K562 (cell line): ENCODE measurements at regions not wholly inside any gene's neighbourhood (a gene's known extent, or its start where the extent isn't known, plus 50 kb on each side); places are given as distances from the start of the nearest gene placed in this dataset.

Experiments used
- ATAC-seq: fragments of 200-7000 bp; cut with Tn5 transposase; 3 replicates; pipeline ENCODE4 v1.9.1; 2020; ENCODE audit warnings: moderate library complexity
- BruUV-seq: library from RNA; stranded (reverse); fragments of 400-500 nt; replicated peaks from 2 replicates; lab custom pipeline; 2021; lab: Mats Ljungman, UMichigan
- CTCF ChIA-PET: fragments of 300-600 bp; formaldehyde crosslinking; extraction: SDS; loops from one replicate; lab custom pipeline; 2021; ENCODE audit warnings: low intra/inter-chr PET ratio; lab: Yijun Ruan, JAX
- POLR2A ChIA-PET: fragments of 300-600, 350-650 bp; sonication (Branson Sonifier 250); formaldehyde crosslinking; extraction: SDS; loops from one replicate; lab custom pipeline; 2021; ENCODE audit warnings: antibody characterized with exemption, inconsistent platforms; lab: Yijun Ruan, JAX
- DNase-seq, 4 experiments: peaks; one replicate each; pipeline versions ENCODE4 v3.0.0 to v3.0.0-alpha.2; 2011 to 2018; ENCODE audit warnings: low spot score in 3 of 4, mixed read lengths in 3 of 4; ENCODE audit errors: extremely low read depth in 1 of 4
- FAIRE-seq: peaks from 2 replicates; lab custom pipeline; 2011; peaks lifted over from hg19 to GRCh38; lab: Jason Lieb, UNC
- H2AFZ ChIP-seq: 2 replicates; pipeline ENCODE4 v1.6.0; 2011; ENCODE audit warnings: low read depth, low read length, control low read depth, inconsistent platforms
- H3K27ac ChIP-seq: fragments of 200-600 bp; 3 replicates; pipeline ENCODE4 v1.8.0; 2011; ENCODE audit warnings: low read depth, mild to moderate bottlenecking, control low read depth, inconsistent platforms, low read length, moderate library complexity, mixed read lengths; ENCODE audit errors: extremely low read depth
- H3K27me3 ChIP-seq, 2 experiments: fragments of 300-600 bp in 1 of 2; 2 replicates in 1 of 2; 3 replicates in 1 of 2; pipeline versions ENCODE4 v1.6.0 to v1.8.0; 2011; ENCODE audit warnings: inconsistent platforms in 2 of 2, low read length in 2 of 2, mild to moderate bottlenecking in 1 of 2, mixed read lengths in 1 of 2, moderate library complexity in 1 of 2; ENCODE audit not compliant: control insufficient read depth in 2 of 2, insufficient read depth in 2 of 2
- H3K36me3 ChIP-seq: fragments of 300-600 bp; 3 replicates; pipeline ENCODE4 v1.8.0; 2011; ENCODE audit warnings: mild to moderate bottlenecking, low read length, inconsistent platforms; ENCODE audit not compliant: control insufficient read depth, insufficient read depth
- H3K4me1 ChIP-seq, 2 experiments: fragments of 200-600 bp in 1 of 2; replicated peaks in 1 of 2; 2 replicates in 1 of 2; 3 replicates in 1 of 2; pipeline versions ENCODE4 v1.5.1 to v1.8.0; 2011; ENCODE audit warnings: inconsistent platforms in 2 of 2, low read length in 2 of 2, mild to moderate bottlenecking in 1 of 2, mixed read lengths in 1 of 2, moderate library complexity in 1 of 2; ENCODE audit not compliant: control insufficient read depth in 2 of 2, insufficient read depth in 2 of 2
- H3K4me2 ChIP-seq: 2 replicates; pipeline ENCODE4 v1.6.1; 2011; ENCODE audit warnings: low read length, control low read depth, inconsistent platforms, mixed read lengths; ENCODE audit not compliant: insufficient read depth
- H3K4me3 ChIP-seq: fragments of 200-600 bp; sonication (generic), shearing (Covaris generic); 2 replicates; pipeline ENCODE4 v1.5.1; 2016; ENCODE audit warnings: control low read depth, inconsistent platforms
- H3K79me2 ChIP-seq: fragments of 200-600 bp; 3 replicates; pipeline ENCODE4 v1.8.0; 2011; ENCODE audit warnings: low read length, inconsistent platforms; ENCODE audit not compliant: control insufficient read depth, insufficient read depth
- H3K9ac ChIP-seq, 2 experiments: 2 replicates each; pipeline versions ENCODE4 v1.6.0 to v1.6.1; 2011; ENCODE audit warnings: low read depth in 2 of 2, low read length in 2 of 2, control low read depth in 1 of 2, inconsistent platforms in 1 of 2, mild to moderate bottlenecking in 1 of 2, mixed read lengths in 1 of 2; ENCODE audit not compliant: insufficient read depth in 1 of 2
- H3K9me1 ChIP-seq: one replicate; pipeline ENCODE4 v1.6.0; 2011; ENCODE audit warnings: inconsistent platforms, mild to moderate bottlenecking, low read length, moderate library complexity; ENCODE audit not compliant: control insufficient read depth, insufficient read depth
- H3K9me3 ChIP-seq: replicated peaks from 2 replicates; pipeline ENCODE4 v1.5.1; 2011; ENCODE audit warnings: low read depth, low read length, inconsistent platforms; ENCODE audit not compliant: control insufficient read depth, insufficient read depth
- H4K20me1 ChIP-seq: replicated peaks from 2 replicates; pipeline ENCODE4 v1.6.1; 2011; ENCODE audit warnings: low read length, inconsistent platforms, mixed read lengths; ENCODE audit not compliant: control insufficient read depth, insufficient read depth
- CREB5 ChIP-seq: fragments of 250-450 bp; sonication (Bioruptor Pico); IDR thresholded peaks from 2 replicates; pipeline ENCODE4 v1.5.0; 2020; ENCODE audit warnings: mild to moderate bottlenecking
- GABPB1 ChIP-seq: sonication (generic); formaldehyde crosslinking; IDR thresholded peaks from 2 replicates; pipeline ENCODE4 v1.8.0; 2022; ENCODE audit warnings: mild to moderate bottlenecking, missing genetic modification reagents
- RFX1 ChIP-seq: fragments of 450-650 bp; IDR thresholded peaks from 2 replicates; pipeline ENCODE4 v1.6.1; 2016; ENCODE audit warnings: mild to moderate bottlenecking, moderate library complexity
- SRF ChIP-seq, 2 experiments: fragments of 250-450, 450-650 bp in 1 of 2; sonication (Bioruptor Pico) in 1 of 2; sonication (generic) in 1 of 2; formaldehyde crosslinking; IDR thresholded peaks; 2 replicates each; pipeline versions ENCODE4 v1.5.0 to v1.5.1; 2020 to 2022; ENCODE audit warnings: mild to moderate bottlenecking in 1 of 2, missing genetic modification reagents in 1 of 2
- ZNF384 ChIP-seq: IDR thresholded peaks from 2 replicates; pipeline ENCODE4 v1.6.1; 2012; ENCODE audit warnings: low read depth, low read length, improper control_type of control experiment
- WGBS: fragments of 100-300 bp; shearing (Covaris generic); methylation state at CpG from one replicate; pipeline ENCODE4 v1.1.6; 2016; ENCODE audit warnings: low coverage, mixed read lengths; ENCODE audit not compliant: insufficient coverage; ENCODE audit errors: missing lambda C conversion rate; 5-methylcytosine and 5-hydroxymethylcytosine counted together
- in situ Hi-C: fragments of 300-500 bp; cut with MboI; formaldehyde crosslinking; loops from 4 replicates; pipeline ENCODE4 v1.15.0; 2018; ENCODE audit warnings: inconsistent platforms, mixed read lengths
- intact Hi-C: fragments of 100-400 bp; cut with micrococcal nuclease; formaldehyde crosslinking; loops from 2 replicates; pipeline ENCODE4 v1.14.2; 2022

GRCh38 chr6:63392092-63392724, 72.4 kb upstream of the LGSN start:
- H3K9ac ChIP-seq, result no peak overlapping the region
- no peaks in the 10 kb centered on the region for H4K20me1 ChIP-seq
- H3K9me1 ChIP-seq, result no peaks in the 10 kb centered on the region
- TF ChIP-seq SRF (CRISPR knock-in tag; IDR thresholded peaks at IDR 0.05), result no peak
- no peak for TF ChIP-seq GABPB1 (CRISPR knock-in tag)
- no peak for TF ChIP-seq ZNF384
- TF ChIP-seq CREB5, result no peak
- no peak for TF ChIP-seq RFX1
- H3K79me2 ChIP-seq, result no peaks in the 10 kb centered on the region
- no peaks in the 10 kb centered on the region for H3K4me1 ChIP-seq
- POLR2A ChIA-PET, result no interaction called here
- H3K9me3 ChIP-seq, result no peaks in the 10 kb centered on the region
- in situ Hi-C loops (no loop called here), intact Hi-C loops (no loop called here)
- ATAC-seq, result no peak
- DNase-seq, result no peak
- CTCF ChIA-PET, result no interaction called here
- H3K27ac ChIP-seq, result no peak overlapping the region
- no peaks in the 10 kb centered on the region for H3K27me3 ChIP-seq
- 0% methylated on average over 6 of the region's 6 CpGs for WGBS
- H3K4me2 ChIP-seq, result no peak overlapping the region
- H3K4me3 ChIP-seq, result no peak overlapping the region
- no peak for FAIRE-seq
- BruUV-seq, result no TSS peak
- H3K36me3 ChIP-seq, result no peaks in the 10 kb centered on the region
- H2AFZ ChIP-seq, result no peak overlapping the region
